ENCODE measurements at regions not wholly inside any gene's neighbourhood (a gene's known extent, or its start where the extent isn't known, plus 50 kb on each side); places are given as distances from the start of the nearest gene placed in this dataset.

DNA sequence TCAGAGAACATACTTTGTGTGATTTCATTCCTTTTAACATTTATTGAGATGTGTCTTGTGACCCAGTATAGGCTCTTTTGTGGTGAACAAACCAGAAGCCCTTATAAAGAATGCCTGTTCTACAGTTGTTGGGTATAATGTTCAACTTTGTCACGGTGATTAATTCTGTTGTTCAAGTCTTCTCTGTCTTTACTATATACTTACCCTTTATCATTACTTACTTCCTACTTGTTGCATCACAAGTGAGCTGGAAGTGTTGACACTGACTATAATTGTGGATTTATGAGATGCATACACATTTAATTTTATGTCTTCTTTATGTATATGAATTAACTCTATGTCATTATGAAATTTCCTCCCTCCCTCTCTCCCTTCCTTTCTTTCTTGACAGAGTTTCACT lies 59.7 kb upstream of the TBL1XR1 start:
- Histone ChIP-seq H3K27me3 (replicated peaks; ENCODE audit: control insufficient read depth, insufficient read depth, low read length) (no peaks in the 10 kb centered on the region), H3K4me1 (no peaks in the 10 kb centered on the region), H3K9me3 (no peaks in the 10 kb centered on the region), H3K36me3 (ENCODE audit: control insufficient read depth, insufficient read depth, low read length) (no peaks in the 10 kb centered on the region), H3K4me3 (ENCODE audit: low read depth, low read length) (no peak overlapping the region)
- no TSS peak for BruUV-seq (replicated peaks)
- H3K9me3 Mint-ChIP-seq (ENCODE audit: unreplicated experiment): no peaks in the 10 kb centered on the region
- H3K27ac Mint-ChIP-seq (ENCODE audit: unreplicated experiment): no peak overlapping the region
- DNase-seq: no peak
- ChIA-PET CTCF (no interaction called here), POLR2A (no interaction called here)
- no peaks in the 10 kb centered on the region for H3K27me3 Mint-ChIP-seq (ENCODE audit: insufficient read depth, unreplicated experiment)
- intact Hi-C loops (cut with micrococcal nuclease; ENCODE audit: unreplicated experiment): no loop called here
- TF ChIP-seq, protein P1, sequence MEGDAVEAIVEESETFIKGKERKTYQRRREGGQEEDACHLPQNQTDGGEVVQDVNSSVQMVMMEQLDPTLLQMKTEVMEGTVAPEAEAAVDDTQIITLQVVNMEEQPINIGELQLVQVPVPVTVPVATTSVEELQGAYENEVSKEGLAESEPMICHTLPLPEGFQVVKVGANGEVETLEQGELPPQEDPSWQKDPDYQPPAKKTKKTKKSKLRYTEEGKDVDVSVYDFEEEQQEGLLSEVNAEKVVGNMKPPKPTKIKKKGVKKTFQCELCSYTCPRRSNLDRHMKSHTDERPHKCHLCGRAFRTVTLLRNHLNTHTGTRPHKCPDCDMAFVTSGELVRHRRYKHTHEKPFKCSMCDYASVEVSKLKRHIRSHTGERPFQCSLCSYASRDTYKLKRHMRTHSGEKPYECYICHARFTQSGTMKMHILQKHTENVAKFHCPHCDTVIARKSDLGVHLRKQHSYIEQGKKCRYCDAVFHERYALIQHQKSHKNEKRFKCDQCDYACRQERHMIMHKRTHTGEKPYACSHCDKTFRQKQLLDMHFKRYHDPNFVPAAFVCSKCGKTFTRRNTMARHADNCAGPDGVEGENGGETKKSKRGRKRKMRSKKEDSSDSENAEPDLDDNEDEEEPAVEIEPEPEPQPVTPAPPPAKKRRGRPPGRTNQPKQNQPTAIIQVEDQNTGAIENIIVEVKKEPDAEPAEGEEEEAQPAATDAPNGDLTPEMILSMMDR (IDR thresholded peaks at IDR 0.05; ENCODE audit: insufficient read depth in 1 of 2, low read depth in 1 of 2, low read length in 1 of 2, severe bottlenecking in 1 of 2, unreplicated experiment in 1 of 2): no peak
- H3K36me3 Mint-ChIP-seq (ENCODE audit: insufficient read depth, unreplicated experiment): no peaks in the 10 kb centered on the region
- no peak overlapping the region for H3K4me3 Mint-ChIP-seq (ENCODE audit: unreplicated experiment)
- no peaks in the 10 kb centered on the region for H3K4me1 Mint-ChIP-seq (ENCODE audit: low read depth, unreplicated experiment)

DNA sequence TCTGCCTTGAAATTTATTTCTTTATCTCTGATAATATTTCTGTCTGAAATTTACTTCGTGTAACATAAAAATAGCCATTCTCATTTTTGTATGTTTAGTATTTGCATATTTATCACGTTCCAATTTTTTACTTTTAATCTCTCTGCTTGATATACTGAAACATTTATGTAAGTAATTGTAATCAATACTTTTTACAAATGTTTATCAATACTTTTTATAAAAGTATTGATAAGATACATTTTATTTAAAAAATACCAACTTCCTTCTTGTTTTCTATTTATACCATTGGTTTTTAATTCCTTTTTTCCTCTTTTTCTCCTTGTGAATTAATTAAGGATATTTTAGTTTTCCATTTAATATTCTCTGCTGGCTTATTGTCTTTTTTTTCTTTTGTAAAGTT lies 60.3 kb upstream of the TBL1XR1 start:
- no TSS peak for BruUV-seq (replicated peaks)

DNA sequence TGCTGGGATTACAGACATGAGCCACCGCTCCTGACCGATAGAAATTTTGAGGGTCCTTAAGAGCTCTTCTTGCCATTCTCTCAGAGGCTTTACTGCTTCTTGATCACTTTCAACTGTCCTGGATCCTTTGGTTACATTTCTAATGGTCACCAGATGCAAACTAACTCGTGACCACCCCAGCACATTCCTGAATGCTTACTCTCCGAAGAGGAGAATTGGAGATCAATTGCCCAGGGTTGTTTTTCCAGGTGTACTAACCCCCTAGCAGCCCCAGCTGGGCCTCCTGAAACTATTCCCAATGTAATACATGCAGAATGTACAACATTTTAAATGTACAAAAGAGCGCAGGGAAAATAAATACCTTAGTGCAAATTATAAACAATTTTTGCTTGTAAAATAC lies 65.1 kb upstream of the TBL1XR1 start:
- intact Hi-C loops (cut with micrococcal nuclease; ENCODE audit: unreplicated experiment): loop anchor here (5.0 kb wide), 1 partner anchor 345 kb away; no protein-coding TSS in a partner anchor
- no peaks in the 10 kb centered on the region for H3K9me3 Mint-ChIP-seq (ENCODE audit: unreplicated experiment)
- POLR2A ChIA-PET: no interaction called here
- no peak overlapping the region for H3K4me3 Mint-ChIP-seq (ENCODE audit: unreplicated experiment)
- BruUV-seq (replicated peaks): no TSS peak
- H3K9me3 ChIP-seq: no peaks in the 10 kb centered on the region
- H3K27me3 Mint-ChIP-seq (ENCODE audit: insufficient read depth, unreplicated experiment): no peaks in the 10 kb centered on the region
- H3K4me1 ChIP-seq: peaks cover 6% of the 10 kb centered on the region; the same call in 1 of the 2 replicates
- no peaks in the 10 kb centered on the region for H3K27me3 ChIP-seq (replicated peaks; ENCODE audit: control insufficient read depth, insufficient read depth, low read length)
- H3K36me3 ChIP-seq (ENCODE audit: control insufficient read depth, insufficient read depth, low read length): no peaks in the 10 kb centered on the region
- peak; percentile 27 to 45 for DNase-seq
- TF ChIP-seq, protein P1 (IDR thresholded peaks at IDR 0.05; ENCODE audit: insufficient read depth in 1 of 2, low read depth in 1 of 2, low read length in 1 of 2, severe bottlenecking in 1 of 2, unreplicated experiment in 1 of 2): no peak
- H3K4me1 Mint-ChIP-seq (ENCODE audit: low read depth, unreplicated experiment): peaks cover 18% of the 10 kb centered on the region
- no peaks in the 10 kb centered on the region for H3K36me3 Mint-ChIP-seq (ENCODE audit: insufficient read depth, unreplicated experiment)
- H3K4me3 ChIP-seq (ENCODE audit: low read depth, low read length): no peak overlapping the region
- CTCF ChIA-PET: no interaction called here
- peak overlapping the region; percentile 64 for H3K27ac Mint-ChIP-seq (ENCODE audit: unreplicated experiment)

More for the DNA sequence above, 60.3 kb upstream of the TBL1XR1 start:
- Mint-ChIP-seq H3K4me3 (ENCODE audit: unreplicated experiment) (no peak overlapping the region), H3K9me3 (ENCODE audit: unreplicated experiment) (no peaks in the 10 kb centered on the region), H3K27me3 (ENCODE audit: insufficient read depth, unreplicated experiment) (no peaks in the 10 kb centered on the region), H3K27ac (ENCODE audit: unreplicated experiment) (no peak overlapping the region), H3K4me1 (ENCODE audit: low read depth, unreplicated experiment) (peaks cover 4% of the 10 kb centered on the region), H3K36me3 (ENCODE audit: insufficient read depth, unreplicated experiment) (no peaks in the 10 kb centered on the region)
- POLR2A ChIA-PET: no interaction called here
- no peak for DNase-seq
- CTCF ChIA-PET: no interaction called here
- H3K4me1 ChIP-seq: peaks cover 4% of the 10 kb centered on the region; the same call in 1 of the 2 replicates
- no peaks in the 10 kb centered on the region for H3K36me3 ChIP-seq (ENCODE audit: control insufficient read depth, insufficient read depth, low read length)
- intact Hi-C loops (cut with micrococcal nuclease; ENCODE audit: unreplicated experiment): no loop called here
- H3K27me3 ChIP-seq (replicated peaks; ENCODE audit: control insufficient read depth, insufficient read depth, low read length): no peaks in the 10 kb centered on the region
- H3K9me3 ChIP-seq: no peaks in the 10 kb centered on the region
- TF ChIP-seq, protein P1 (IDR thresholded peaks at IDR 0.05; ENCODE audit: insufficient read depth in 1 of 2, low read depth in 1 of 2, low read length in 1 of 2, severe bottlenecking in 1 of 2, unreplicated experiment in 1 of 2): no peak
- no peak overlapping the region for H3K4me3 ChIP-seq (ENCODE audit: low read depth, low read length)

Measured in Caco-2 (cell line).